ENCODE measurements at regions not wholly inside any gene's neighbourhood (a gene's known extent, or its start where the extent isn't known, plus 50 kb on each side); places are given as distances from the start of the nearest gene placed in this dataset.

DNA sequence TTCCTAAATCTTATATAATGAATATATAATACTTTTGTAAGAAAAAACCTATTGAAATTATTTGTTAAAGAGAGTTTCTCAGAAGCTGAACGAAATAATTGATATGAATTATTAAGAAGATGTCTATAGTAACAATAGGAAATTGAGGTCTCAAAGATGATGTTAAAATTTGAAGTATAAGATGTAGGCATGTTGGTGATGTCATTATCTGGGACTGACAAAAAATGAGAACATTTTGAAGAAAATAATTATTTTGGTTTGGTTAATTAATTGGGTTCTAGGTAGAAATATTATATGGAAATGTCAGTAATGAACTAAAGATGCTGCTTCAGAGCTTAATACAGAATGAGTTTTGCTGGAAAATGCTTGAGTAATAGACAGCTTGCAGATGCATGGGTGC lies 501.4 kb upstream of the ST8SIA4 start:
- TF ChIP-seq, protein P1, sequence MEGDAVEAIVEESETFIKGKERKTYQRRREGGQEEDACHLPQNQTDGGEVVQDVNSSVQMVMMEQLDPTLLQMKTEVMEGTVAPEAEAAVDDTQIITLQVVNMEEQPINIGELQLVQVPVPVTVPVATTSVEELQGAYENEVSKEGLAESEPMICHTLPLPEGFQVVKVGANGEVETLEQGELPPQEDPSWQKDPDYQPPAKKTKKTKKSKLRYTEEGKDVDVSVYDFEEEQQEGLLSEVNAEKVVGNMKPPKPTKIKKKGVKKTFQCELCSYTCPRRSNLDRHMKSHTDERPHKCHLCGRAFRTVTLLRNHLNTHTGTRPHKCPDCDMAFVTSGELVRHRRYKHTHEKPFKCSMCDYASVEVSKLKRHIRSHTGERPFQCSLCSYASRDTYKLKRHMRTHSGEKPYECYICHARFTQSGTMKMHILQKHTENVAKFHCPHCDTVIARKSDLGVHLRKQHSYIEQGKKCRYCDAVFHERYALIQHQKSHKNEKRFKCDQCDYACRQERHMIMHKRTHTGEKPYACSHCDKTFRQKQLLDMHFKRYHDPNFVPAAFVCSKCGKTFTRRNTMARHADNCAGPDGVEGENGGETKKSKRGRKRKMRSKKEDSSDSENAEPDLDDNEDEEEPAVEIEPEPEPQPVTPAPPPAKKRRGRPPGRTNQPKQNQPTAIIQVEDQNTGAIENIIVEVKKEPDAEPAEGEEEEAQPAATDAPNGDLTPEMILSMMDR (IDR thresholded peaks at IDR 0.05) = no peak

DNA sequence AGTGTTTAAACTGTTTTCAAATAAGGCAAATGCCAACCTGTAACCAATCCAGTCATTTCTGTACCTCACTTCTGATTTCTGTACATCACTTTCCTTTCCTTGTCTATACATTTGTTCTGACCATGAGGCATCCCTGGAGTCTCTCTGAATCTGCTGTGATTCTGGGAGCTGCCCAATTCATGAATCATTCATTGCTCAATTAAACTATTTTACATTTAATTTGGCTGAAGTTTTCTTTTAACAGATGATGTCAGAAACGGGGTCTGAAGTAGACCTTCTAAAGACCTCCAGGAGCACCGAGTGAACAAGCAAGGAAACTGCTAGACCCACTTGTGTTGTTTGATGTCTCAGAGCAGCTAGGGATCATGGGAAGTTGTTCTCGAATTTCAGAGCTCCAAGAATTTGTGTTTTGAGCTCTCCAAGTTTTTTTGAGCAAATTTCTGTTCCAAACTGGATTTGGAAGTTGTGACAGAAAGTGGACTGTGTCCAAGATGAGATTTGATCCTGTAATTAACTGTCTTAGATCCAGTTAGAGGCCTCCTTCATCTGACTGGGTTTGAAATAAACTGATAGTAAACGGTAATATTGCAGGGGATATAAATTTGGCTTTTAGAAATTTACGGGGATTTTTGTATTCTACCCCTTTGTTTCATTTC lies 490.8 kb upstream of the ST8SIA4 start:
- TF ChIP-seq, protein P1 (IDR thresholded peaks at IDR 0.05) = no peak

DNA sequence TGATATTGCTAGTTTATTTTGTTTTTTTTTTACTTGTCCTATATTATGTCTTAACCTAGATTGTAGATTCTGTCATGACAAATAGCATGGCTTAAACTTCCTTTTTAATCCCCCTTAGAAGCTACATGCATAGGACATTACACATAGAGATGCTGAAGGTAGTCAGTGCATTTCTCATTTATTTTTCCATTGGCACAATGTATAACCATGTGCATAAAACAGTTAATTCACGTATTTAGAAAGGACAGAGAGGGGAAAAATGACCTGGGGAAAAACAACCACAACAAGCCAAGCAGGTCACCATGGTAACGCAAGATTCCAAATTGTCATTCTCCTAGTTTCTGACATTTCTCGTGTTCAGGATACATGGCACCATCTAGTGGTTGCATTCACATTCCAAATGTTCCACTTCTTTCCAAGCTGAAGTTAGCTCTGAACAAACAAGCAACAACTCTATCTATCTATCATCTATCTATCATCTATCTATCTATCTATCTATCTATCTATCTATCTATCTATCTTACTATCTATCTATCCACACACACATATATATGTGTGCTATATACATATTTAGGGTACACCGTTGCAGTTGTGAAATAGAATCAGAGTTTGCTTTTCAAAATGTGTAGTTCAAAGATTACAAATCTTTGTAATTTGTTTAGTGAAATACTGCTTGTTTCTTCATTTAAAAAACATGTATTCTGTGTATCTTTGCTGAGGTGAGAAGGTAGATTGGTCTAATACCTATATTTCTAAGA lies 487.2 kb upstream of the ST8SIA4 start:
- TF ChIP-seq, protein P1 (IDR thresholded peaks at IDR 0.05) = peak; percentile 76

DNA sequence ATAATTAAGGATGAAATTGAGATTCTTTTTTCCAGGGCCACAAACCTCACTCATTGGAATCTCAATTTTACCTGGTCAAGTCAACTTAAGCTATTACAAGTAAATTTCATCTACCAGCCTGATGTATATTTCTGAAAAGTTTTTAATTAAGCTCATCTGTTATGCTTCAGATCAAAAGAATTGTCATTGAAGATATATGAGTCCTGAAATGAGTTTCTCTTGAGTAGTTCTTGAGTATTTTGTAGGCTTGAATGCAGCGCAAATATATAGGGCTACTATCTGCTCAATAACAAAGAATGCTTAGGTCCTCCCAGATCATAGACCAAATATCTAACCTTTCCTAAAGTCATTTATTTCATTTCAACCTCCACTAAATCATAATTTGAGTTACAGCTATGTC lies 482.2 kb upstream of the ST8SIA4 start:
- TF ChIP-seq, protein P1 (IDR thresholded peaks at IDR 0.05) = no peak

DNA sequence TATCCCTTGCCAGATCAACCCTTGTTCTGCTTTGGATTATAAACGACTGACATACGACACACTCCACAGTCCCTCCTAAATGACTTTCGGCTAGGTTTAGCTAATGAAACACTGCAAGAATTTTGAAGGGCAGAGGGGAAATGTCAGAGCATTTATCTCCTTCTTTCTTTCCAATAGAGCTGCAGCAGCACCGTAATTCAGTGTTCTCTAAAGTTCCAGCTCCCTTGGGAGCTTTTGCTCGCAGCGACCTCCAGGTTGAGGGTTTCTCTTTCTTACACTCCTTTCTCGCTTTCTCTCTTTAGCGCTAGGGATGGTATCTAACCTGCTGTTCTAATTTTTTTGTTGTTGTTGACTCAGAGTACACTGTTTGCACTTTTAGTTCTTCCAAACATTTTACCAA lies 467.1 kb upstream of the ST8SIA4 start:
- TF ChIP-seq, protein P1 (IDR thresholded peaks at IDR 0.05) = no peak

DNA sequence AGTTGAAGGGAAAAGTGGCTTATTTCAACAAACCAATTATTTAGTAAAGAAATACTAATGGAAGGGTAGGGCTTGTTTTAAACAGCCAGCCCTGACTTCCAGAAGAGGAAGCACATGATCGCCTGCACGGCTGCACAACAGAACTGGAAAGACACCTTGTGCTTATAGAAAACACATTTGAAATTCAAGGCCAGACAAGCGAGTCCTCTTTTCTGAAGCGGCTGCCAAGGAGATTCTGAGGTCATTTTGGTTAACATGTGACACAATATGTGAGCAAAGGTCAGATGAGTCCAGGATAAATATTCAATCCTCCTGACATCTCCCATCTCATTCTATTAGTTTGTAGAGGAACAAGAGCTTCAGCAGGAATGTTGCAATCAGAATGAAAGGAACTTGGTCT lies 461.4 kb upstream of the ST8SIA4 start:
- TF ChIP-seq, protein P1 (IDR thresholded peaks at IDR 0.05) = no peak

DNA sequence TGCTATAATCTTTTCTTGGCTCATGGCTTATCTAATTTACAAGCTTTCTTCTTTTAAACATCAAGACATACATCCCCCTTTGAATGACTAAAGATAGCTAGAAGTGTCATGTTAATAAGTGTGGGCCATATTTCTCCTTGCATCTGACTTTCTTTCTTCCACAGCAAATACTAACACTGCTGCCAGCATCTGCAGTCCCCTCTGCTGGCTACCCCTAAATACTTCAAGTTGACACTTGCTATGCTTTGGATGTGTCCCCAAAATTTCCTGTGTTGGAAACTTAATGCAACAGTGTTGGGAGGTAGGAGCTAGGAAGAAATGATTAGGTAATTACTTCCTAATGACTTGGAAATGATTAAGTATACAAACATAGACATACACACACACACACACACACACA lies 459.0 kb upstream of the ST8SIA4 start:
- TF ChIP-seq, protein P1 (IDR thresholded peaks at IDR 0.05) = no peak
